Activated effector memory CD4-positive, alpha-beta T cell treated with Interleukin-2 at 50 U/mL for 16 hours (primary cell): ENCODE measurements at regions not wholly inside any gene's neighbourhood (a gene's known extent, or its start where the extent isn't known, plus 50 kb on each side); places are given as distances from the start of the nearest gene placed in this dataset.
"Not testable (repeated sequence)": the region's sequence is repeated elsewhere in the genome, so short reads cannot be mapped to it uniquely, and the experiment has no call there.

Experiments
- DNase-seq: peaks from one replicate; pipeline ENCODE4 v3.0.0-alpha.2; 2020

- DNase-seq: no peak
Measured at GRCh38 chr14:86442135-86442534, 912.2 kb downstream of the FLRT2 start.

GRCh38 chr14:86430853-86431252, 900.9 kb downstream of the FLRT2 start:
- no peak for DNase-seq

GRCh38 chr14:86423214-86423613, 893.3 kb downstream of the FLRT2 start:
- DNase-seq: no peak

DNA sequence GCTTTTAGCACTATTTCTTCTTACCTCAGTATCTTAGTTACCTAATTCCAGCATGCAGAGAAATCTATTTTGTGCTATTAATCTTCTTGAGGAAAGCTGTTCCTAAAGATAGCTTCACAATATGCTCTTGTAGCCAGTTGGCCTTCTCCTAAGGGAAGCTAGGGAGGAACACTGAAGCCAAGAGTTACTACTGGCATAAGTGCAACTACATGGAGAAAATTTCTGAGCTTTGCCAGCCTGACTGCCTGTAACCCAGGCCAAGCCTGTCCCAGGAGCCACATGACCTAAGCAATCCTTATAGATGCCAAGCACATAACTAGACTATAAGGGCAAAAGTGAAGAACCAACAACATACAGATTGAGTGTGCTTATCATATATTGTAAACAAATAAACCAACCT, 890.2 kb downstream of the FLRT2 start:
- DNase-seq: no peak

DNA sequence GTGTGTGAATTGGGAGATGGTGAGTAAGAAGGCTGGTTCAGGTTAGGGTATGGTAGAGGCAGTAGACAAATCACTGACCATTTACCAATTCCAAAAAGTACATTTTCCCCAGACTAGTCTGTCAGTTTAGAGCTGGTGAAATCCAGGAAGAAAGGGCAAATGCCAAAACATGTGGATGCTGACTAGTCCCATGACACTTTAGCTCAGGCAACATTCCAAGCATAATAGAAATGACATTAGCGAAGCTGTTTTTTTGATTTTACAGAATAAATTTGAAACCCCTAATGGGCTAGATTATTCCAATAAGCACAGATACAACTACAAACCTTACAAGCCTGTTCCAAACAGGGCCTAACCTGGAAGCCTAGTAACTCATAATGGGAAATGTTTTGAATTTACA, 884.2 kb downstream of the FLRT2 start:
- DNase-seq: no peak

GRCh38 chr14:86404989-86405649, 875.2 kb downstream of the FLRT2 start:
- DNase-seq: no peak

- DNase-seq: no peak
Measured at GRCh38 chr14:86404425-86404824, 874.5 kb downstream of the FLRT2 start.

DNA sequence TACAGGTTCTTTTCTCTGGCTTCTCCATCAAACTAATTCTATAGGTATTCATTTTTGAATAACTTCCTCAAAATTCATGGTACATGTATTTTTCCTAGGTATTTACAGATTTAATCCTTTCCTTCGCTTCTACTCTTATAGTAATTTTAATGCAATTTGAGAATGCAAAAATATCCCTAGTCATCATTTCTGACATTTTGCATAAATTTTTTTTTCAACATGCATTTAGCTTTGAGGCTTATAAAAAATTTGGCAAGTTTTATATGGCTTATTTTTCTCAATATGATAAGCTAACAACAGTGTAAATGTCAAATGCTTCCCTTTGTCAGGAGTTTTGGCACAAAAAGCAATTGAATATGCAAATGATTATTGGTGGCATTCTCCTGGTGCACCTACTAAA, 872.6 kb downstream of the FLRT2 start:
- no peak for DNase-seq

DNA sequence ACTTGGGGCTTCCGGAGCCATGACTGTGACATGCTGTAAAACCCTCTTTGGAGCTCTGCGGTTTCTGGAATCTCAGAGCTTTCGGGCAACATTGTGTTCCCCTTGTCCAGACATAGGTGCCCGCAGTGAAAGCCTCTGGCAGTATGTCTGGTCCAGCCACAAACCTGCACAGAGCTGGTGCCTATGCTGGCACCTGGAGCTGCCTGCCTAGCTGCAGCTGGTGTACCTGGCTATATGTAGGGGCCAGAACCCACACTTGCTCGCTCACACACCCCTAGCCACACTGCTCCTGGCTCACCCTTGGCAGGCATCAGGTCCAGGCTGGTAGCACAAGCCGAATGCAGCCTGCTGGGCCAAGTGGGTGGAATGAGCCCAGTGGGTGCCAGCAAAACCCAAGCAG, 861.1 kb downstream of the FLRT2 start:
- no peak for DNase-seq

DNA sequence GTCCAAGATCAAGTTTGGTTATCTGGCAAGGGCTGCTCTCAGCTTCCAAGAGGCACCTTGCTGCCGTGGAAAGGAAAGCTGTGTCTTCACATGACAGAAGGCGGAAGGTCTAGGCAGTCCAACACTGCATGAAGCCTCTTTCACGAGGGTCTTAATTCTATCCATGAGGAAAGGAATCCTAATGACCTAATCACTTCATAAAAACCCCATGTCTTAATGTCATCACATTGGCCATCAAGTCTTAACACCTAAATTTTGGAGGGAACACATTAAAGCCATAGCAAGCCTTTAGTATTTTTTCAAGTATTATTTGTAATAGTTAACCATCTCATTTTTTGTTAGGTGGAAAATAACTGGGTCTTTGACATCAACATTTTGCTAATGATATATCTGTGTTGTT, 858.3 kb downstream of the FLRT2 start:
- no peak for DNase-seq

- no peak for DNase-seq
Measured at GRCh38 chr14:86373886-86374285, 843.9 kb downstream of the FLRT2 start.

- no peak for DNase-seq
Measured at GRCh38 chr14:86372402-86372801, 842.5 kb downstream of the FLRT2 start.

DNA sequence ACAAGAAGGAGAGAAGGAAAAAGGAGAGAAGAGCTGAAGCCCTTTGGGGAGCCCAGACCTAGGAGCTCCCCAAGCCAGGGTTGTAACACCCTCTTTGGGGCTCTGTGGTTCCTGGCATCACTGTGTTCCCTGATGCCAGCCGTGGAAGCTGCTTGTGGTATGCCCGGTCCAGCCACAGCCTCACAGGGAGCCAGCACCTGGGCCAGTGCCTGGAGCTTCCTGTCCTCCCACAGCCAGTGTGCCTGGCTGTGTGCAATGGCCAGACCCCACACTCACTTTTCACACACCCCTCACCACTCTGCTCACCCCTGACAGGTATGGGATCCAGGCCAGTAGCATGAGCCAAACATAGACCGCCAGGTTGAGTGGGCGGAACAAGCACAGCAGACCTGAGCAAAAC, 834.7 kb downstream of the FLRT2 start:
- DNase-seq: no peak

GRCh38 chr14:86363576-86363975, 833.6 kb downstream of the FLRT2 start:
- DNase-seq: no peak

DNA sequence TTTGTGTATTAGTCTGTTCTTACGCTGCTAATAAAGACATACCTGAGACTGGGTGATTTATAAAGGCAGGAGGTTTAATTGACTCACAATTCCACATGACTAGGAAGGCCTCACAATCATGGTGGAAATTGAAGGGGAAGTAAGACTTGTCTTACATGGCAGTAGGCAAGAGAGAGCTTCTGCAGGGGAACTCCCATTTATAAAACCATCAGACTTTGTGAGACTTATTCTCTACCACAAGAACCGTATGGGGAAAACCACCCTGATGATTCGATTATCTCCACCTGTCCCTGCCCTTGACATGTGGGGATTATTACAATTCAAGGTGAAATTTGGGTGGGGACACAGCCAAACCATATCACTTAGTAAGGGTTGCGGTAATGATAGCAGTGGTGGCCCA, 833.1 kb downstream of the FLRT2 start:
- no peak for DNase-seq

DNA sequence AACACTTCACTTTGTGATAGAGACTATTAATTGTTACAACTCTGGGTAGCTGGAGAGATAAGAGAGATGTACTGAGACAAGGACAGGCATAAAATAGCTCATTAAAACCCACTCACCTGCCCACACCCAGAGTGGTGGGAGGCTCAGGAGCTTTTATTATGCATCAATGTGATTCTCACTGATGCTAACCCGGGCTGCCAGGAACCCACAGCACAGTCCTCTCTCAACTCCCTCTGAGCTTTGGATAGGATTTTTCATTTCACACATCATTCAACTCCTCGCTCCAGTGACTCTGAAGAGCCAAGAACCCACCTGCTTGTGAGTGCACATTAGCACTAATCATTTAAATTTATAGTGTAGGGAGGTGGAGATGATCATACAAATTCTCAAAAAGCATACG, 827.9 kb downstream of the FLRT2 start:
- no peak for DNase-seq

- no peak for DNase-seq
Measured at GRCh38 chr14:86357119-86357518, 827.2 kb downstream of the FLRT2 start.

GRCh38 chr14:86346818-86347384, 817.0 kb downstream of the FLRT2 start:
- DNase-seq: no peak

GRCh38 chr14:86334355-86334754, 804.4 kb downstream of the FLRT2 start:
- no peak for DNase-seq

DNA sequence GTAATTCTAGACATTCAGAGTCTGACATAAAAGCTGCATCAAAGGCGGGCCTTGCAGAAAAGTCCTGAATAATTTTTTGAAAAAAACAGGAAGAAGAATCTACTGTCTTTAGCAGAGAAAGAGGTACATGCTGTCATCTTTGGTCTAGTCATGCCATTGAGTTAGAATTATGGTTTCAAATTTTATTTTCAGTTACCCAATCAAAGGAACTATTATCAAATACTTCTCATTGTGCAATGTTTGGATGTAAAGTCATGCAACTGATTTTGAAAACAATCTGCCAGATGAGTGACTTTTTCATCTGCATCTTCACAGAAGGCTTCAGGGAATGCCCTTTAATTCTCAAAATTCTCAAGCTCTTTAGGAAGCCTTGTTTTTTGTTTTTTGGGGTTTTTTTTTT, 803.5 kb downstream of the FLRT2 start:
- DNase-seq: no peak

DNA sequence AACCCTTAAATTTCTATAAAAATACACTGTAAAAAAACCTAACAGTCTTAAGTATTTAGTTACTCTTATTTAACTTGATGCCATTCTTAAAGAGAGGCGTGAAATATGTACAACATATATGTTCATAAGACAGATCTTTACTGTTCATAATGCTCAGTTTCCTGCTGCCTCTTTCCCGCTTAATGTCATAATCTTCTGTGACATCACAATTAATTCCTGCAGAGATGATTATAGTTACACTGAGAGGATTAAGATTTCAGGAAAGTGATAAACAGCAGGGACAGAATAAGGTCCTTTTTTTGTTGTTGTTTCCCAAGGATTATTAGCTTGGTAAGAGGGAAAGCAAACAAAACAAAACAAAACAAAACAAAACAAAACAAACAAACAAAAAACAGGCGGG, 801.4 kb downstream of the FLRT2 start:
- DNase-seq: no peak

DNA sequence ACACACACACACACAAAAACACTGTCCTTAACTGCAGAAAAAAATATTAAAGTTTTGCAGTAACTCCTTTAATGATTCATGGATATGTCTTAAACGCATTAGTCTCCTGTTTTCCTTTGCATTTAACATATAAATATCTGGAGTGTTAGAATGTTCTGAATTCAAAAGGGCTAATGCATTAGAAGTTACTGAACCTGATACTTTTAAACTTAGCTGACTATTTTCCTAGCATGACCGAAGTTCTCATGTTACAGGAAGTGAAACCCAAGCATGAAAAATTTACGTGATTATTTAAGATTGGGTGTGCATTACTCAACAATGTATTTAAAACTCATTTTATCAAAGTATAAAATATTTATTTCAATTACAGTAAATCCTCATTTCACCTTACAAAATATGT, 791.2 kb downstream of the FLRT2 start:
- no peak for DNase-seq

DNA sequence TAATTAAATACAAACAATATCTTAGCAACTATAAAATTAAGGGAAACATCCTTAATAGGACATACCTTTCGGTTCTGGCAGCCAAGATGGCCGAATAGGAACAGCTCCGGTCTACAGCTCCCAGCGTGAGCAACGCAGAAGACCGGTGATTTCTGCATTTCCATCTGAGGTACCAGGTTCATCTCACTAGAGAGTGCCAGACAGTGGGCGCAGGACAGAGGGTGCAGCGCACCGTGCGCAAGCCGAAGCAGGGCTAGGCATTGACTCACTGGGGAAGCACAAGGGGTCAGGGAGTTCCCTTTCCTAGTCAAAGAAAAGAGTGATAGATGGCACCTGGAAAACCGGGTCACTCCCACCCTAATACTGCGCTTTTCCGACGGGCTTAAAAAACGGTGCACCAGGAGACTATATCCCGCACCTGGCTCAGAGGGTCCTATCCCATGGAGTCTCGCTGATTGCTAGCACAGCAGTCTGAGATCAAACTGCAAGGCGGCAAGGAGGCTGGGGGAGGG, 782.3 kb downstream of the FLRT2 start:
- DNase-seq: not testable (repeated sequence)

GRCh38 chr14:86311151-86311550, 781.2 kb downstream of the FLRT2 start:
- no peak for DNase-seq

DNA sequence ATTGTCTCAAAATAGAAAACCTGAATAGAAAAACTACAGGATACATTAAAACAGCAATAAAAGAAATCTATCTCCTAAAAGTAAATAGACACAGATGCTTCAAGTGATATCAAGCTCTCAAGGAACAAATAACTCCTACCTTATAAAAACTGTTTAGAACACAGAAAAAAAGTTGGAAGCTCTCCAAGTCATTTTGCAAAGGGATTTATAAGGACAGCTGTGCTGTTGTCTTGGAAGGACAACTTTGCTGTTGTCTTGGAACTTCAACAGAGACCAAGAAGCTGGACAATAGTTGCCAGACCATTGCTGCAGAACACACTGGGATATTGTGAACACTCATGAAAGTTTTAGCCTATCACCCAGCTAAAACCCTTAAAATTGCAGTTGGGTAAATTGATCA, 780.7 kb downstream of the FLRT2 start:
- DNase-seq: no peak
